ENCODE measurements at regions not wholly inside any gene's neighbourhood (a gene's known extent, or its start where the extent isn't known, plus 50 kb on each side); places are given as distances from the start of the nearest gene placed in this dataset.

- no peak overlapping the region for H3K27ac ChIP-seq
- H3K4me1 ChIP-seq = no peaks in the 10 kb centered on the region
- TF ChIP-seq CTCF (IDR thresholded peaks at IDR 0.05) (no peak), POLR2AphosphoS5 (IDR thresholded peaks at IDR 0.05) (no peak), POLR2A (IDR thresholded peaks at IDR 0.05) (no peak)
- intact Hi-C loops (cut with DNase I; ENCODE audit: low total_unique reads) = no loop called here
- H3K36me3 ChIP-seq = no peaks in the 10 kb centered on the region
- no peaks in the 10 kb centered on the region for H3K9me3 ChIP-seq
- DNase-seq (ENCODE audit: low spot score in 2 of 2) = no peak
- no peak overlapping the region for H3K4me3 ChIP-seq
- no peaks in the 10 kb centered on the region for H3K27me3 ChIP-seq
These were observed 253.3 kb downstream of the MRPS30 start for GRCh38 chr5:45062044-45062443.

GRCh38 chr5:45081082-45081481 lies 272.3 kb downstream of the MRPS30 start:
- Histone ChIP-seq H3K36me3 (no peaks in the 10 kb centered on the region), H3K27ac (no peak overlapping the region), H3K27me3 (no peaks in the 10 kb centered on the region), H3K4me3 (no peak overlapping the region), H3K9me3 (no peaks in the 10 kb centered on the region), H3K4me1 (no peaks in the 10 kb centered on the region)
- TF ChIP-seq POLR2A (IDR thresholded peaks at IDR 0.05) (no peak), CTCF (IDR thresholded peaks at IDR 0.05) (no peak), POLR2AphosphoS5 (IDR thresholded peaks at IDR 0.05) (no peak)
- DNase-seq (ENCODE audit: low spot score in 2 of 2) = no peak
- intact Hi-C loops (cut with DNase I; ENCODE audit: low total_unique reads) = no loop called here

GRCh38 chr5:45089870-45090269 lies 281.1 kb downstream of the MRPS30 start:
- no peaks in the 10 kb centered on the region for H3K36me3 ChIP-seq
- H3K27me3 ChIP-seq = no peaks in the 10 kb centered on the region
- no peak overlapping the region for H3K4me3 ChIP-seq
- no peak overlapping the region for H3K27ac ChIP-seq
- intact Hi-C loops (cut with DNase I; ENCODE audit: low total_unique reads) = no loop called here
- H3K9me3 ChIP-seq = no peaks in the 10 kb centered on the region
- no peaks in the 10 kb centered on the region for H3K4me1 ChIP-seq
- no peak for DNase-seq (ENCODE audit: low spot score in 2 of 2)
- TF ChIP-seq CTCF (IDR thresholded peaks at IDR 0.05) = no peak
- TF ChIP-seq POLR2AphosphoS5 (IDR thresholded peaks at IDR 0.05) = no peak
- TF ChIP-seq POLR2A (IDR thresholded peaks at IDR 0.05) = no peak

- intact Hi-C loops (cut with DNase I; ENCODE audit: low total_unique reads) = no loop called here
- H3K4me3 ChIP-seq = no peak overlapping the region
- no peaks in the 10 kb centered on the region for H3K9me3 ChIP-seq
- peaks cover 4% of the 10 kb centered on the region for H3K36me3 ChIP-seq
- TF ChIP-seq POLR2A (IDR thresholded peaks at IDR 0.05) = no peak
- TF ChIP-seq CTCF (IDR thresholded peaks at IDR 0.05) = no peak
- no peak for TF ChIP-seq POLR2AphosphoS5 (IDR thresholded peaks at IDR 0.05)
- H3K4me1 ChIP-seq = no peaks in the 10 kb centered on the region
- no peak overlapping the region for H3K27ac ChIP-seq
- H3K27me3 ChIP-seq = no peaks in the 10 kb centered on the region
- no peak for DNase-seq (ENCODE audit: low spot score in 2 of 2)
These were observed 284.6 kb downstream of the MRPS30 start for GRCh38 chr5:45093377-45093776.

- intact Hi-C loops (cut with DNase I; ENCODE audit: low total_unique reads) = no loop called here
- no peak overlapping the region for H3K4me3 ChIP-seq
- no peaks in the 10 kb centered on the region for H3K27me3 ChIP-seq
- H3K27ac ChIP-seq = no peak overlapping the region
- H3K4me1 ChIP-seq = no peaks in the 10 kb centered on the region
- peaks cover 4% of the 10 kb centered on the region for H3K36me3 ChIP-seq
- no peaks in the 10 kb centered on the region for H3K9me3 ChIP-seq
- DNase-seq (ENCODE audit: low spot score in 2 of 2) = no peak
- TF ChIP-seq POLR2A (IDR thresholded peaks at IDR 0.05) = no peak
- no peak for TF ChIP-seq POLR2AphosphoS5 (IDR thresholded peaks at IDR 0.05)
- TF ChIP-seq CTCF (IDR thresholded peaks at IDR 0.05) = no peak
These were observed 286.2 kb downstream of the MRPS30 start for GRCh38 chr5:45094876-45095440.

Measured in breast epithelium (tissue), 4 donors.